Neutrophil (primary cell): ENCODE measurements at regions not wholly inside any gene's neighbourhood (a gene's known extent, or its start where the extent isn't known, plus 50 kb on each side); places are given as distances from the start of the nearest gene placed in this dataset.

Source experiments
- H3K27ac ChIP-seq: fragments of 200-600 bp; sonication (generic); 2 replicates; pipeline ENCODE4 v1.5.1; 2016; ENCODE audit warnings: mild to moderate bottlenecking, moderate library complexity
- H3K27me3 ChIP-seq: fragments of 200-600 bp; sonication (generic); 2 replicates; pipeline ENCODE4 v1.6.0; 2016; ENCODE audit warnings: mild to moderate bottlenecking
- H3K36me3 ChIP-seq: fragments of 200-600 bp; sonication (generic); 2 replicates; pipeline ENCODE4 v1.5.1; 2017
- H3K4me1 ChIP-seq, 2 experiments: fragments of 200-600 bp in 1 of 2; sonication (generic) in 1 of 2; 1 replicate in 1 of 2; 2 replicates in 1 of 2; pipeline versions ENCODE4 v1.5.1 to v1.6.1; 2013 to 2016; ENCODE audit warnings: low read depth in 1 of 2, low read length in 1 of 2, mild to moderate bottlenecking in 1 of 2, moderate library complexity in 1 of 2; ENCODE audit not compliant: control insufficient read depth in 1 of 2, insufficient read depth in 1 of 2
- H3K4me3 ChIP-seq, 2 experiments: fragments of 200-600 bp in 1 of 2; sonication (generic) in 1 of 2; 1 replicate in 1 of 2; 2 replicates in 1 of 2; pipeline ENCODE4 v1.5.1; 2013 to 2016; ENCODE audit warnings: low read depth in 1 of 2, low read length in 1 of 2, mild to moderate bottlenecking in 1 of 2, moderate library complexity in 1 of 2
- H3K9me3 ChIP-seq: fragments of 200-600 bp; sonication (generic); 2 replicates; pipeline ENCODE4 v1.5.1; 2016
- TF ChIP-seq, protein P1 (sequence below): fragments of 200-600 bp; sonication (generic); IDR thresholded peaks from 2 replicates; pipeline ENCODE4 v1.5.1; 2016; ENCODE audit warnings: antibody characterized with exemption

DNA sequence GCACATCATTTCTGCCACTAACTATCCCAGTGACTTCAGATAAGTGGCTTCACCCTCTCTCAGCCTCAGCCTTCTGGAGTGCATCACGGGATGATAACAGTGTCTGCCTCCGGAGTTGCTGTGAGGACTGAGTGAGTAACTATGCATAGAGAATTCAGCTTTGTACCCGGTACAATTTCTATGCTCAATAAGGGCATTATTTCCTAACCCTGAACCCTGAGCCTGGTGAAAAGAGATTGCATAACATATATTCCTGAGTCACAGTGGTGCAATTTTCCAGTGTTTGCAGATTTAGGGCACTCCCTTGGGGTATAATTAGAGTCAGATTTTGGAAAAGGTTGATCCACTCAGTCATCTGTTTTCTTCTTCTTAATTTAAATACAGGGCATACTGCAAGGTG lies 181.1 kb downstream of the PTPN11 start:
- H3K4me3 ChIP-seq = no peak overlapping the region
- H3K27ac ChIP-seq = no peak overlapping the region
- H3K4me1 ChIP-seq = no peaks in the 10 kb centered on the region
- TF ChIP-seq, protein P1, sequence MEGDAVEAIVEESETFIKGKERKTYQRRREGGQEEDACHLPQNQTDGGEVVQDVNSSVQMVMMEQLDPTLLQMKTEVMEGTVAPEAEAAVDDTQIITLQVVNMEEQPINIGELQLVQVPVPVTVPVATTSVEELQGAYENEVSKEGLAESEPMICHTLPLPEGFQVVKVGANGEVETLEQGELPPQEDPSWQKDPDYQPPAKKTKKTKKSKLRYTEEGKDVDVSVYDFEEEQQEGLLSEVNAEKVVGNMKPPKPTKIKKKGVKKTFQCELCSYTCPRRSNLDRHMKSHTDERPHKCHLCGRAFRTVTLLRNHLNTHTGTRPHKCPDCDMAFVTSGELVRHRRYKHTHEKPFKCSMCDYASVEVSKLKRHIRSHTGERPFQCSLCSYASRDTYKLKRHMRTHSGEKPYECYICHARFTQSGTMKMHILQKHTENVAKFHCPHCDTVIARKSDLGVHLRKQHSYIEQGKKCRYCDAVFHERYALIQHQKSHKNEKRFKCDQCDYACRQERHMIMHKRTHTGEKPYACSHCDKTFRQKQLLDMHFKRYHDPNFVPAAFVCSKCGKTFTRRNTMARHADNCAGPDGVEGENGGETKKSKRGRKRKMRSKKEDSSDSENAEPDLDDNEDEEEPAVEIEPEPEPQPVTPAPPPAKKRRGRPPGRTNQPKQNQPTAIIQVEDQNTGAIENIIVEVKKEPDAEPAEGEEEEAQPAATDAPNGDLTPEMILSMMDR = no peak
- no peaks in the 10 kb centered on the region for H3K9me3 ChIP-seq
- no peaks in the 10 kb centered on the region for H3K36me3 ChIP-seq
- H3K27me3 ChIP-seq = peaks cover 60% of the 10 kb centered on the region

DNA sequence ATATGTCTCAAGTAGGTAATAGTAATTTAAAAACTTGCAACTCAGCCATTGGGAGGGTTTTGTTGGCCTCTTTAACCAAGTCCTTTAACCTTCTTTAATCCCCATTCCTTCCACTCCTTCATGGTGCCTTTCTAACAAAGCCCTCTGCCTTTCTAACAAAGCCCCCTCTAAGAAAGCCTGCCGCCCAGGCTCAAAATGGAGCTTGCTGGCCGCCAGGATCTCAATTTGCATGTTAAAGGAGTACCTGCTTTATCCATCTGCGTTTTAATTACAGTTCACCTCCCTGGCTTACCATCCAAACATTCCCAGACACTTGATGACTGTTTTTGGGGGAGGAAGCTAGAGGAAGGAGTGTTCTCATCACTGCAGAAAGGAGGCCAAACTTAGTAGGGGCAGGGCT lies 183.4 kb downstream of the PTPN11 start:
- no peaks in the 10 kb centered on the region for H3K36me3 ChIP-seq
- no peaks in the 10 kb centered on the region for H3K9me3 ChIP-seq
- H3K27ac ChIP-seq = no peak overlapping the region
- H3K27me3 ChIP-seq = peaks cover 55% of the 10 kb centered on the region
- no peaks in the 10 kb centered on the region for H3K4me1 ChIP-seq
- H3K4me3 ChIP-seq = no peak overlapping the region
- TF ChIP-seq, protein P1 = no peak

DNA sequence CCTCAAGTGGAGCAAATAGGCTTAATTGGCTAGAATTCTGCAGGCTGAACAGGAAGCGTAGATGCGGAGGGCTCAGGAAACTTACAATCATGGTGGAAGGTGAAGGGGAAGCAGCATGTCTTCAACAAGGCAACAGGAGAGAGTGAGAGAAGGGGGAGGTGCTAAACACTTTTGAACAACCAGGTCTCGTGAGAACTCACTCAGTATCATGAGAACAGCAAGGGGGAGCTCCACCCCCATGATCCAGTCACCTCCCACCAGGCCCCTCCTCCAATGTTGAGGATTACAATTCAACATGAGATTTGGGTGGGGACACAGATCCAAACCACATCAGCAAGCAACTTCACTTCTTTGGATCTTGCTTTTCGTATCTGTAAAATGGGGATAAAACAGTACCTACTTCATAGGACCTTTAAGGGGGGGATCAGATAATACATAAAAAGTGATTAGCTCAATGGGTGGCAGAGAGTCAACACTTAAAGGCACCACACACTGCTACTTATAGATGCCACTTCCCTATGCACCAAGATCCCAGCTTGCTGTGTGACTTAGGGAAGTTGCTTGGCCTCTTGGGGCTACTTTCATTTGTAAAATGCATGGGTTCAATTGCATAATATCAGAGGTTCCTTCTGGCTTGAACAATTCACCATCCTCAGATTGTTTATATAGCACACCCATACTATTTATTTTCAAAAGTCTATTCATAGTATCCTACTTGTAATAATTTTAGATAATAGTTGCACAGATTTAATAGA lies 184.8 kb upstream of the RPH3A start:
- Histone ChIP-seq H3K27me3 (peaks cover 44% of the 10 kb centered on the region), H3K27ac (no peak overlapping the region), H3K36me3 (no peaks in the 10 kb centered on the region), H3K4me3 (no peak overlapping the region), H3K4me1 (no peaks in the 10 kb centered on the region), H3K9me3 (no peaks in the 10 kb centered on the region)
- TF ChIP-seq, protein P1 = no peak

DNA sequence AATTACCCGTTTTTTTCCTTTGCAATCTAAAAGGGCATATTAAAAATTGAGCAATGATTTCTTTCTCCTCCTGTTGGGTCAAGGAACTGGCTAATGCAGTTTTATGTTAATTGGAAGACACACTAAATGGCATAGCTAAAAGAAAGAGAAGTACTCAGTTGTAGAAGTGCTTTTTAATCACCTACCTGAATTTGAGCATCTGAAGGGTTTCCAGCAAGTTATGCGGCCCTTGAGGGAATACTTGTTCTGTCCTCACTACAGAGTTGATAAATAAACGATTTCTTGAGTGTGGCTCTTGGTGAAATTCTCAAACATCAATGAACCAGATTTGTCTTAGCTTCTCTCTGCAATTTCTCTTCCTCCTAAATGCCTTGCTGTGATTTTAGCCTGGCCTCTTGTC lies 184.1 kb upstream of the RPH3A start:
- Histone ChIP-seq H3K4me1 (no peaks in the 10 kb centered on the region), H3K27ac (no peak overlapping the region), H3K9me3 (no peaks in the 10 kb centered on the region), H3K27me3 (peaks cover 38% of the 10 kb centered on the region), H3K4me3 (no peak overlapping the region), H3K36me3 (no peaks in the 10 kb centered on the region)
- TF ChIP-seq, protein P1 = no peak

DNA sequence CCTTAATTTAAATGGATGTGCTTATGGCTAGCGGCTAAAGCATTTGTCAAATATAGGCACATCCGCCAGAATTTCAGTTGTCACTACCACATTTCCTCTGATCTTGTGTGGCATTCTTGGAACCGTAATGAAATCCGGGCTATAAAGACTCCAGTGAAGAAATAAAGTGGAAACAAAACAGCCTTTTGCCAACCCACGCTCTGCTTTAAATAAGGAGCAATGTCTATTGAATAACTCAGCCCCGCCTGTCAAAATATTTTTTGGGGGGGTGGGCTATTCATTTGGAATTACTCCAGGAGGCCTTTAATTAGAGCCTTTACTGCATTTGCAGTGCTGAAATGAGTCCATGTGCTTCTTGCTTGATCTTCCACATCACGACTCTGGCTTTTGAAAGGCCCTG lies 179.6 kb upstream of the RPH3A start:
- no peaks in the 10 kb centered on the region for H3K36me3 ChIP-seq
- no peaks in the 10 kb centered on the region for H3K9me3 ChIP-seq
- TF ChIP-seq, protein P1 = no peak
- no peaks in the 10 kb centered on the region for H3K4me1 ChIP-seq
- H3K27me3 ChIP-seq = peaks cover 17% of the 10 kb centered on the region
- no peak overlapping the region for H3K4me3 ChIP-seq
- no peak overlapping the region for H3K27ac ChIP-seq
